ENCODE measurements at regions not wholly inside any gene's neighbourhood (a gene's known extent, or its start where the extent isn't known, plus 50 kb on each side); places are given as distances from the start of the nearest gene placed in this dataset.

- H3K27ac Mint-ChIP-seq, result no peak overlapping the region
- TF ChIP-seq, protein P1, sequence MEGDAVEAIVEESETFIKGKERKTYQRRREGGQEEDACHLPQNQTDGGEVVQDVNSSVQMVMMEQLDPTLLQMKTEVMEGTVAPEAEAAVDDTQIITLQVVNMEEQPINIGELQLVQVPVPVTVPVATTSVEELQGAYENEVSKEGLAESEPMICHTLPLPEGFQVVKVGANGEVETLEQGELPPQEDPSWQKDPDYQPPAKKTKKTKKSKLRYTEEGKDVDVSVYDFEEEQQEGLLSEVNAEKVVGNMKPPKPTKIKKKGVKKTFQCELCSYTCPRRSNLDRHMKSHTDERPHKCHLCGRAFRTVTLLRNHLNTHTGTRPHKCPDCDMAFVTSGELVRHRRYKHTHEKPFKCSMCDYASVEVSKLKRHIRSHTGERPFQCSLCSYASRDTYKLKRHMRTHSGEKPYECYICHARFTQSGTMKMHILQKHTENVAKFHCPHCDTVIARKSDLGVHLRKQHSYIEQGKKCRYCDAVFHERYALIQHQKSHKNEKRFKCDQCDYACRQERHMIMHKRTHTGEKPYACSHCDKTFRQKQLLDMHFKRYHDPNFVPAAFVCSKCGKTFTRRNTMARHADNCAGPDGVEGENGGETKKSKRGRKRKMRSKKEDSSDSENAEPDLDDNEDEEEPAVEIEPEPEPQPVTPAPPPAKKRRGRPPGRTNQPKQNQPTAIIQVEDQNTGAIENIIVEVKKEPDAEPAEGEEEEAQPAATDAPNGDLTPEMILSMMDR (conservative IDR thresholded peaks at IDR 0.05), result no peak
- Histone ChIP-seq H3K36me3 (ENCODE audit: control insufficient read depth, insufficient read depth, low read length) (no peaks in the 10 kb centered on the region), H3K9me3 (ENCODE audit: control insufficient read depth, low read length) (peaks cover 6% of the 10 kb centered on the region), H3K27ac (ENCODE audit: low read depth, low read length) (no peak overlapping the region), H3K4me3 (ENCODE audit: low read length) (no peak overlapping the region), H3K4me1 (ENCODE audit: control insufficient read depth, insufficient read depth, low read length) (peaks cover 3% of the 10 kb centered on the region), H3K9ac (ENCODE audit: extremely low read depth, low read length, poor library complexity, severe bottlenecking) (no peak overlapping the region), H3K27me3 (ENCODE audit: control insufficient read depth, insufficient read depth, low read length, poor library complexity, severe bottlenecking) (peaks cover 88% of the 10 kb centered on the region)
- WGBS, 2 experiments (ENCODE audit: insufficient coverage in 1 of 2, insufficient read length in 1 of 2), result 43 to 51% methylated on average over 2 to 5 of the region's 5 CpGs
- H3K4me1 Mint-ChIP-seq, result peaks cover 19% of the 10 kb centered on the region
- H3K36me3 Mint-ChIP-seq (ENCODE audit: low read depth), result no peaks in the 10 kb centered on the region
- peaks cover 89% of the 10 kb centered on the region for H3K27me3 Mint-ChIP-seq (ENCODE audit: insufficient read depth)
- peaks cover 6% of the 10 kb centered on the region for H3K9me3 Mint-ChIP-seq
- peak; percentile 49 for DNase-seq
- no peak overlapping the region for H3K4me3 Mint-ChIP-seq
Measured at GRCh38 chr12:48280572-48280971, 70.1 kb downstream of the ZNF641 start.

GRCh38 chr12:48279601-48280000 lies 71.1 kb downstream of the ZNF641 start:
- H3K27ac Mint-ChIP-seq, result no peak overlapping the region
- H3K4me1 ChIP-seq (ENCODE audit: control insufficient read depth, insufficient read depth, low read length), result peaks cover 3% of the 10 kb centered on the region

DNA sequence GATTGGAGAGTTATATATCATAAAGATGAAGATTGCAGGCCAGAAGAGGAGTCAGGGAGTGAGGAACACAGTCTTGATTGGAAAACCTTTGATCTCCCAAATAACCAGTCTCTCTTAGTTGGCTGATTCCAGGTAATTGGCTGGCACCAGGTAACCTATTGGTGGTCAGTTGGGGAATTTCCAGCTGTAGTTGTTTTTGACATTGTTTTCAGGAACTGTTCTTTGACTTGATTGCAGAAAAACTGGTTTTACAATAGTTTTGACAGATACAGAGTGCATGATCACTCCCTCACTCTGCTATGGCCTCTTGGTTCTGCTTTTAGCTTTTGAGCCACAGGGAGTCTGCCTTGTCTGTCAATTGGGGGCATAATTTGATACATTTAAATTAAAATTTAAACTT lies 71.6 kb downstream of the ZNF641 start:
- H3K9ac ChIP-seq (ENCODE audit: extremely low read depth, low read length, poor library complexity, severe bottlenecking), result no peak overlapping the region
- Mint-ChIP-seq H3K4me1 (peaks cover 19% of the 10 kb centered on the region), H3K27ac (no peak overlapping the region), H3K27me3 (ENCODE audit: insufficient read depth) (peaks cover 89% of the 10 kb centered on the region), H3K36me3 (ENCODE audit: low read depth) (no peaks in the 10 kb centered on the region), H3K9me3 (peaks cover 7% of the 10 kb centered on the region), H3K4me3 (no peak overlapping the region)
- TF ChIP-seq, protein P1 (conservative IDR thresholded peaks at IDR 0.05), result no peak
- H3K9me3 ChIP-seq (ENCODE audit: control insufficient read depth, low read length), result peaks cover 6% of the 10 kb centered on the region
- no peaks in the 10 kb centered on the region for H3K36me3 ChIP-seq (ENCODE audit: control insufficient read depth, insufficient read depth, low read length)
- peaks cover 79% of the 10 kb centered on the region for H3K27me3 ChIP-seq (ENCODE audit: control insufficient read depth, insufficient read depth, low read length, poor library complexity, severe bottlenecking)
- peaks cover 3% of the 10 kb centered on the region for H3K4me1 ChIP-seq (ENCODE audit: control insufficient read depth, insufficient read depth, low read length)
- no peak overlapping the region for H3K27ac ChIP-seq (ENCODE audit: low read depth, low read length)
- no peak for DNase-seq
- H3K4me3 ChIP-seq (ENCODE audit: low read length), result no peak overlapping the region

More at GRCh38 chr12:48279601-48280000, 71.1 kb downstream of the ZNF641 start:
- WGBS, 2 experiments (ENCODE audit: insufficient coverage in 1 of 2, insufficient read length in 1 of 2), result 21 to 50% methylated on average over 1 of the region's 1 CpG
- peaks cover 89% of the 10 kb centered on the region for H3K27me3 Mint-ChIP-seq (ENCODE audit: insufficient read depth)
- H3K9me3 Mint-ChIP-seq, result peaks cover 7% of the 10 kb centered on the region
- peak; percentile 54 for DNase-seq
- peaks cover 84% of the 10 kb centered on the region for H3K27me3 ChIP-seq (ENCODE audit: control insufficient read depth, insufficient read depth, low read length, poor library complexity, severe bottlenecking)
- H3K36me3 Mint-ChIP-seq (ENCODE audit: low read depth), result no peaks in the 10 kb centered on the region
- no peaks in the 10 kb centered on the region for H3K36me3 ChIP-seq (ENCODE audit: control insufficient read depth, insufficient read depth, low read length)
- H3K27ac ChIP-seq (ENCODE audit: low read depth, low read length), result no peak overlapping the region
- no peak overlapping the region for H3K9ac ChIP-seq (ENCODE audit: extremely low read depth, low read length, poor library complexity, severe bottlenecking)
- peaks cover 19% of the 10 kb centered on the region for H3K4me1 Mint-ChIP-seq
- no peak overlapping the region for H3K4me3 Mint-ChIP-seq
- H3K4me3 ChIP-seq (ENCODE audit: low read length), result no peak overlapping the region
- peaks cover 6% of the 10 kb centered on the region for H3K9me3 ChIP-seq (ENCODE audit: control insufficient read depth, low read length)
- TF ChIP-seq, protein P1 (conservative IDR thresholded peaks at IDR 0.05), result no peak
